Common myeloid progenitor, CD34-positive (primary cell): ENCODE measurements at regions not wholly inside any gene's neighbourhood (a gene's known extent, or its start where the extent isn't known, plus 50 kb on each side); places are given as distances from the start of the nearest gene placed in this dataset.

Experiments used
- CTCF ChIA-PET: fragments of 350-600 bp; sonication (Branson Sonifier 250); formaldehyde crosslinking; loops from one replicate; lab custom pipeline; 2021; ENCODE audit warnings: antibody characterized with exemption; lab: Charles Lee
- POLR2A ChIA-PET: fragments of 350-600 bp; sonication (Branson Sonifier 250); formaldehyde crosslinking; loops from one replicate; lab custom pipeline; 2021; ENCODE audit warnings: antibody characterized with exemption; lab: Charles Lee
- DNase-seq, 3 donors: peaks; one replicate each; pipeline versions ENCODE4 v3.0.0 to v3.0.0-alpha.2; 2013
- H3K27ac ChIP-seq, 2 experiments: 1 replicate in 1 of 2; 2 replicates in 1 of 2; pipeline ENCODE4 v1.7.0; 2013; ENCODE audit warnings: inconsistent platforms in 2 of 2, low read length in 2 of 2, mild to moderate bottlenecking in 2 of 2, low read depth in 1 of 2, moderate library complexity in 1 of 2; ENCODE audit not compliant: severe bottlenecking in 2 of 2, insufficient read depth in 1 of 2, poor library complexity in 1 of 2
- H3K27me3 ChIP-seq, 5 experiments: replicated peaks in 2 of 5; 1 replicate in 3 of 5; 2 replicates in 2 of 5; pipeline versions ENCODE4 v1.6.1 to v1.7.0; 2013; ENCODE audit warnings: low read length in 4 of 5, mild to moderate bottlenecking in 2 of 5, moderate library complexity in 2 of 5, inconsistent platforms in 1 of 5; ENCODE audit not compliant: insufficient read depth in 5 of 5, control insufficient read depth in 4 of 5
- H3K36me3 ChIP-seq, 4 experiments: 1 replicate in 2 of 4; 2 replicates in 2 of 4; pipeline versions ENCODE4 v1.6.1 to v1.7.0; 2013; ENCODE audit warnings: low read length in 3 of 4, control low read depth in 1 of 4, mild to moderate bottlenecking in 1 of 4; ENCODE audit not compliant: control insufficient read depth in 4 of 4, insufficient read depth in 4 of 4
- H3K4me1 ChIP-seq, 4 experiments: 1 replicate in 3 of 4; 2 replicates in 1 of 4; pipeline versions ENCODE4 v1.6.1 to v1.7.1; 2013; ENCODE audit warnings: low read length in 3 of 4, mild to moderate bottlenecking in 3 of 4, control low read depth in 1 of 4, inconsistent platforms in 1 of 4, moderate library complexity in 1 of 4; ENCODE audit not compliant: control insufficient read depth in 4 of 4, insufficient read depth in 4 of 4; ENCODE audit errors: control extremely low read depth in 1 of 4
- H3K4me3 ChIP-seq, 7 experiments: 1 replicate in 4 of 7; 2 replicates in 3 of 7; pipeline versions ENCODE4 v1.5.1 to v1.7.0; 2013; ENCODE audit warnings: mild to moderate bottlenecking in 7 of 7, low read length in 6 of 7, moderate library complexity in 6 of 7, inconsistent platforms in 2 of 7, low read depth in 2 of 7, control low read depth in 1 of 7; ENCODE audit not compliant: insufficient read depth in 4 of 7, control insufficient read depth in 1 of 7; ENCODE audit errors: extremely low read depth in 1 of 7
- H3K9me3 ChIP-seq, 5 experiments: 1 replicate in 4 of 5; 2 replicates in 1 of 5; pipeline versions ENCODE4 v1.6.1 to v1.7.1; 2013; ENCODE audit warnings: low read length in 4 of 5, mild to moderate bottlenecking in 2 of 5, inconsistent platforms in 1 of 5, low read depth in 1 of 5, moderate library complexity in 1 of 5; ENCODE audit not compliant: control insufficient read depth in 4 of 5, insufficient read depth in 2 of 5; ENCODE audit errors: control extremely low read depth in 1 of 5
- WGBS: methylation state at CpG from one replicate; pipeline ENCODE4 v1.1.5; 2013; ENCODE audit not compliant: insufficient coverage; 5-methylcytosine and 5-hydroxymethylcytosine counted together

GRCh38 chr4:155434904-155435303, 58.1 kb upstream of the MAP9 start:
- no peak overlapping the region for H3K4me3 ChIP-seq
- H3K36me3 ChIP-seq, result no peaks in the 10 kb centered on the region
- CTCF ChIA-PET, result interaction anchor here (1.1 kb wide), 2 partner anchors 9 to 352 kb away, joined by 4 read pairs; no protein-coding TSS in a partner anchor
- H3K27me3 ChIP-seq, result no peaks in the 10 kb centered on the region
- H3K27ac ChIP-seq, result no peak overlapping the region
- 100% methylated on average over 1 of the region's 3 CpGs for WGBS
- peaks cover 0 to 2% (median 0%) of the 10 kb centered on the region in 4 experiments for H3K4me1 ChIP-seq
- POLR2A ChIA-PET, result no interaction called here
- no peaks in the 10 kb centered on the region for H3K9me3 ChIP-seq
- DNase-seq, result no peak

- Histone ChIP-seq H3K4me3 (no peak overlapping the region), H3K27me3 (no peaks in the 10 kb centered on the region), H3K27ac (no peak overlapping the region), H3K36me3 (no peaks in the 10 kb centered on the region), H3K9me3 (no peaks in the 10 kb centered on the region), H3K4me1 (peaks cover 0 to 2% (median 0%) of the 10 kb centered on the region in 4 experiments)
- DNase-seq, result no peak
- ChIA-PET POLR2A (no interaction called here), CTCF (interaction anchor here (1.1 to 1.4 kb wide), 3 partner anchors 9 to 353 kb away, joined by 4 to 5 read pairs (median 4); no protein-coding TSS in a partner anchor)
- no CpG with 5 or more reads among the region's 1 CpG for WGBS
These were observed 57.6 kb upstream of the MAP9 start for GRCh38 chr4:155434366-155434765.

- ChIA-PET CTCF (interaction anchor here (1.1 to 1.4 kb wide), 2 partner anchors 8 to 10 kb away, joined by 4 to 5 read pairs; no protein-coding TSS in a partner anchor), POLR2A (no interaction called here)
- WGBS, result no CpG with 5 or more reads among the region's 2 CpGs
- H3K36me3 ChIP-seq, result no peaks in the 10 kb centered on the region
- no peaks in the 10 kb centered on the region for H3K27me3 ChIP-seq
- H3K9me3 ChIP-seq, result no peaks in the 10 kb centered on the region
- DNase-seq, result no peak
- H3K27ac ChIP-seq, result no peak overlapping the region
- peaks cover 0 to 2% (median 0%) of the 10 kb centered on the region in 4 experiments for H3K4me1 ChIP-seq
- H3K4me3 ChIP-seq, result no peak overlapping the region
These were observed 57.0 kb upstream of the MAP9 start for GRCh38 chr4:155433636-155434360.

GRCh38 chr4:155430895-155431795, 54.4 kb upstream of the MAP9 start:
- 83% methylated on average over 1 of the region's 2 CpGs for WGBS
- H3K27ac ChIP-seq, result no peak overlapping the region
- ChIA-PET CTCF (interaction anchor here (0.6 to 2.8 kb wide), 8 partner anchors 9 to 444 kb away, joined by 3 to 8 read pairs (median 3); no protein-coding TSS in a partner anchor), POLR2A (no interaction called here)
- no peak for DNase-seq
- no peaks in the 10 kb centered on the region for H3K27me3 ChIP-seq
- H3K9me3 ChIP-seq, result peaks cover 0 to 11% (median 8%) of the 10 kb centered on the region in 5 experiments
- no peaks in the 10 kb centered on the region for H3K36me3 ChIP-seq
- no peak overlapping the region for H3K4me3 ChIP-seq
- H3K4me1 ChIP-seq, result peaks cover 0 to 2% (median 0%) of the 10 kb centered on the region in 4 experiments

DNA sequence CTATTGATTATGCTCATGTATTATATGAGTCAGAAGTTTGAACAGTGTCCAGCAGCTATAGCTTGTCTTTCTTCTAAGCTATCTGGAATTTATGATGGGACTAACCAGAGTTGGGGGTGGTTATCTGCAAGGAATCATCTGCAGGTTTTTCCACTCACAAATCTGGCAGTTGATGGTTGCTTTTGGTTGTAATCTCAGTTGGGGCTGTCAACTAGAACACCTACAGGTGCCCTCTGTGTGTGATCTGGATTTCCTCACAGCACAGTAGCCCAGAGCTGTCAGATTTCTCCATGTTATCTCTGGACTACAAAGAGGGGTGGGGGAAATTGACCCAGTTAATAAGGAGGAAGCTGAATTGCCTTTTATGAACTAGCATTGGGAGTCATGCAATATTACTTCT, 51.4 kb upstream of the MAP9 start:
- no peak for DNase-seq
- no peak overlapping the region for H3K27ac ChIP-seq
- POLR2A ChIA-PET, result no interaction called here
- no peaks in the 10 kb centered on the region for H3K27me3 ChIP-seq
- H3K4me3 ChIP-seq, result no peak overlapping the region
- no peaks in the 10 kb centered on the region for H3K36me3 ChIP-seq
- peaks cover 0 to 13% (median 8%) of the 10 kb centered on the region in 5 experiments for H3K9me3 ChIP-seq
- peaks cover 0 to 2% (median 0%) of the 10 kb centered on the region in 4 experiments for H3K4me1 ChIP-seq
- CTCF ChIA-PET, result no interaction called here

GRCh38 chr4:155426953-155427352, 50.2 kb upstream of the MAP9 start:
- H3K9me3 ChIP-seq, result peaks cover 2 to 13% (median 8%) of the 10 kb centered on the region in 5 experiments
- H3K4me3 ChIP-seq, result no peak overlapping the region
- CTCF ChIA-PET, result interaction anchor here (0.9 kb wide), 1 partner anchor 526 kb away, joined by 3 read pairs; no protein-coding TSS in a partner anchor
- no peak overlapping the region for H3K27ac ChIP-seq
- 99% methylated on average over 7 of the region's 9 CpGs for WGBS
- no peaks in the 10 kb centered on the region for H3K4me1 ChIP-seq
- H3K27me3 ChIP-seq, result no peaks in the 10 kb centered on the region
- H3K36me3 ChIP-seq, result no peaks in the 10 kb centered on the region
- DNase-seq, result no peak
- POLR2A ChIA-PET, result no interaction called here
